ENCODE measurements at regions not wholly inside any gene's neighbourhood (a gene's known extent, or its start where the extent isn't known, plus 50 kb on each side); places are given as distances from the start of the nearest gene placed in this dataset.

- no peak for TF ChIP-seq EZH2phosphoT487 (IDR thresholded peaks at IDR 0.05; ENCODE audit: low read depth)
- TF ChIP-seq CTCF (IDR thresholded peaks at IDR 0.05; ENCODE audit: low read depth, low read length): no peak
Observed at GRCh38 chr10:128612631-128613030, 486.4 kb upstream of the MKI67 start.

Measured in OCI-LY3 (cell line).